Muscle layer of duodenum (tissue), 2 donors: ENCODE measurements at regions not wholly inside any gene's neighbourhood (a gene's known extent, or its start where the extent isn't known, plus 50 kb on each side); places are given as distances from the start of the nearest gene placed in this dataset.

Experiments used
- H3K27ac ChIP-seq: one replicate; pipeline ENCODE4 v1.7.0; 2013; ENCODE audit warnings: mild to moderate bottlenecking, low read length
- H3K27me3 ChIP-seq: one replicate; pipeline ENCODE4 v1.7.0; 2013; ENCODE audit warnings: low read depth, mild to moderate bottlenecking, control low read depth, low read length
- H3K36me3 ChIP-seq, 2 donors: one replicate each; pipeline ENCODE4 v1.7.0; 2013; ENCODE audit warnings: low read length in 2 of 2, control low read depth in 1 of 2, mild to moderate bottlenecking in 1 of 2; ENCODE audit not compliant: insufficient read depth in 2 of 2, control insufficient read depth in 1 of 2
- H3K4me1 ChIP-seq, 2 donors: one replicate each; pipeline ENCODE4 v1.7.0; 2013; ENCODE audit warnings: low read length in 2 of 2, mild to moderate bottlenecking in 2 of 2, control low read depth in 1 of 2, moderate library complexity in 1 of 2; ENCODE audit not compliant: insufficient read depth in 2 of 2, control insufficient read depth in 1 of 2
- H3K4me3 ChIP-seq, 2 donors: one replicate each; pipeline ENCODE4 v1.7.0; 2013; ENCODE audit warnings: low read length in 2 of 2, low read depth in 1 of 2, mild to moderate bottlenecking in 1 of 2
- H3K9me3 ChIP-seq, 2 donors: one replicate each; pipeline ENCODE4 v1.7.0; 2013; ENCODE audit warnings: low read length in 2 of 2, control low read depth in 1 of 2, mild to moderate bottlenecking in 1 of 2; ENCODE audit not compliant: control insufficient read depth in 1 of 2
- donor health status: healthy.

- Histone ChIP-seq H3K9me3 (no peaks in the 10 kb centered on the region), H3K27me3 (no peaks in the 10 kb centered on the region), H3K4me3 (no peak overlapping the region), H3K27ac (no peak overlapping the region), H3K4me1 (no peaks in the 10 kb centered on the region), H3K36me3 (no peaks in the 10 kb centered on the region)
Measured at GRCh38 chr1:213394837-213395236, 343.8 kb downstream of the RPS6KC1 start.

GRCh38 chr1:213397638-213398037 lies 346.6 kb downstream of the RPS6KC1 start:
- no peak overlapping the region for H3K27ac ChIP-seq
- H3K4me1 ChIP-seq: no peaks in the 10 kb centered on the region
- no peaks in the 10 kb centered on the region for H3K9me3 ChIP-seq
- no peaks in the 10 kb centered on the region for H3K36me3 ChIP-seq
- no peak overlapping the region for H3K4me3 ChIP-seq
- no peaks in the 10 kb centered on the region for H3K27me3 ChIP-seq

GRCh38 chr1:213399695-213400094 lies 348.7 kb downstream of the RPS6KC1 start:
- Histone ChIP-seq H3K4me1 (no peaks in the 10 kb centered on the region), H3K27me3 (no peaks in the 10 kb centered on the region), H3K4me3 (no peak overlapping the region), H3K9me3 (no peaks in the 10 kb centered on the region), H3K36me3 (no peaks in the 10 kb centered on the region), H3K27ac (no peak overlapping the region)

- Histone ChIP-seq H3K9me3 (no peaks in the 10 kb centered on the region), H3K27ac (no peak overlapping the region)
Measured at GRCh38 chr1:213409208-213409631, 358.2 kb downstream of the RPS6KC1 start.

GRCh38 chr1:213409971-213410370 lies 358.9 kb downstream of the RPS6KC1 start:
- H3K27ac ChIP-seq: no peak overlapping the region
- H3K36me3 ChIP-seq: no peaks in the 10 kb centered on the region
- H3K4me3 ChIP-seq: no peak overlapping the region
- peaks cover 0 to under 1% of the 10 kb centered on the region in 2 donors for H3K9me3 ChIP-seq
- H3K4me1 ChIP-seq: no peaks in the 10 kb centered on the region
- H3K27me3 ChIP-seq: no peaks in the 10 kb centered on the region

More at GRCh38 chr1:213409208-213409631, 358.2 kb downstream of the RPS6KC1 start:
- Histone ChIP-seq H3K27me3 (no peaks in the 10 kb centered on the region), H3K36me3 (no peaks in the 10 kb centered on the region), H3K4me1 (no peaks in the 10 kb centered on the region), H3K4me3 (no peak overlapping the region)

GRCh38 chr1:213414346-213414745 lies 363.3 kb downstream of the RPS6KC1 start:
- Histone ChIP-seq H3K9me3 (peaks cover 0 to 4% of the 10 kb centered on the region in 2 donors), H3K4me1 (no peaks in the 10 kb centered on the region), H3K36me3 (no peaks in the 10 kb centered on the region), H3K27me3 (no peaks in the 10 kb centered on the region), H3K27ac (no peak overlapping the region), H3K4me3 (no peak overlapping the region)

GRCh38 chr1:213414911-213415310 lies 363.9 kb downstream of the RPS6KC1 start:
- Histone ChIP-seq H3K36me3 (no peaks in the 10 kb centered on the region), H3K4me1 (no peaks in the 10 kb centered on the region), H3K27ac (no peak overlapping the region), H3K27me3 (no peaks in the 10 kb centered on the region), H3K4me3 (no peak overlapping the region), H3K9me3 (peaks cover 0 to 4% of the 10 kb centered on the region in 2 donors)

GRCh38 chr1:213415691-213416380 lies 364.8 kb downstream of the RPS6KC1 start:
- no peaks in the 10 kb centered on the region for H3K27me3 ChIP-seq
- H3K4me3 ChIP-seq: no peak overlapping the region
- no peak overlapping the region for H3K27ac ChIP-seq
- H3K9me3 ChIP-seq: peaks cover 0 to 4% of the 10 kb centered on the region in 2 donors
- H3K4me1 ChIP-seq: no peaks in the 10 kb centered on the region
- no peaks in the 10 kb centered on the region for H3K36me3 ChIP-seq

GRCh38 chr1:213416461-213417224 lies 365.6 kb downstream of the RPS6KC1 start:
- Histone ChIP-seq H3K9me3 (peaks cover 0 to 4% of the 10 kb centered on the region in 2 donors), H3K4me3 (no peak overlapping the region), H3K4me1 (no peaks in the 10 kb centered on the region), H3K27me3 (no peaks in the 10 kb centered on the region), H3K27ac (no peak overlapping the region), H3K36me3 (no peaks in the 10 kb centered on the region)

- no peaks in the 10 kb centered on the region for H3K27me3 ChIP-seq
- no peaks in the 10 kb centered on the region for H3K36me3 ChIP-seq
- H3K9me3 ChIP-seq: peaks cover 0 to 4% of the 10 kb centered on the region in 2 donors
- H3K4me3 ChIP-seq: no peak overlapping the region
- H3K4me1 ChIP-seq: no peaks in the 10 kb centered on the region
- H3K27ac ChIP-seq: no peak overlapping the region
Measured at GRCh38 chr1:213417225-213417820, 366.3 kb downstream of the RPS6KC1 start.

- no peaks in the 10 kb centered on the region for H3K36me3 ChIP-seq
- no peak overlapping the region for H3K4me3 ChIP-seq
- peaks cover 0 to 4% of the 10 kb centered on the region in 2 donors for H3K9me3 ChIP-seq
- H3K27ac ChIP-seq: no peak overlapping the region
- H3K4me1 ChIP-seq: no peaks in the 10 kb centered on the region
- H3K27me3 ChIP-seq: no peaks in the 10 kb centered on the region
Measured at GRCh38 chr1:213417846-213418245, 366.8 kb downstream of the RPS6KC1 start.
